ENCODE measurements at regions not wholly inside any gene's neighbourhood (a gene's known extent, or its start where the extent isn't known, plus 50 kb on each side); places are given as distances from the start of the nearest gene placed in this dataset.

GRCh38 chr9:81225596-81225995, 463.8 kb downstream of the TLE1 start:
- TF ChIP-seq CTCF (IDR thresholded peaks at IDR 0.05) (no peak), POLR2A (IDR thresholded peaks at IDR 0.05) (no peak)

All from body of pancreas (tissue), 4 donors.